GM12878 (cell line): ENCODE measurements at regions not wholly inside any gene's neighbourhood (a gene's known extent, or its start where the extent isn't known, plus 50 kb on each side); places are given as distances from the start of the nearest gene placed in this dataset.

Source experiments
- ATAC-seq: fragments of 200-7000 bp; cut with Tn5 transposase; 3 replicates; pipeline ENCODE4 v1.9.1; 2020; ENCODE audit warnings: mild to moderate bottlenecking, moderate library complexity
- BruUV-seq: library from RNA; stranded (reverse); fragments of 400-500 nt; replicated peaks from 2 replicates; lab custom pipeline; 2021; lab: Mats Ljungman, UMichigan
- CTCF ChIA-PET: fragments of 300-600 bp; sonication (Branson Sonifier 250); formaldehyde crosslinking; extraction: SDS; loops from one replicate; lab custom pipeline; 2021; ENCODE audit warnings: inconsistent platforms; lab: Yijun Ruan, JAX
- POLR2A ChIA-PET: fragments of 350-600 bp; formaldehyde crosslinking; extraction: SDS; loops from one replicate; lab custom pipeline; 2021; ENCODE audit warnings: inconsistent platforms; lab: Charles Lee
- RAD21 ChIA-PET: fragments of 300-600 bp; sonication (Branson Sonifier 250); formaldehyde crosslinking; loops from one replicate; lab custom pipeline; 2023; ENCODE audit warnings: antibody characterized with exemption; ENCODE audit not compliant: unreplicated experiment; lab: Charles Lee
- SMC1A ChIA-PET: fragments of 300-600 bp; sonication (Branson Sonifier 250); formaldehyde crosslinking; loops from one replicate; lab custom pipeline; 2023; ENCODE audit not compliant: unreplicated experiment, uncharacterized antibody; lab: Charles Lee
- DNase-seq: peaks from one replicate; pipeline ENCODE4 v3.0.0-alpha.2; 2011; ENCODE audit warnings: low read depth, low spot score
- FAIRE-seq: peaks from 3 replicates; lab custom pipeline; 2011; peaks lifted over from hg19 to GRCh38; lab: Jason Lieb, UNC
- H2AFZ ChIP-seq: 2 replicates; pipeline ENCODE4 v1.6.0; 2011; ENCODE audit warnings: low read depth, low read length, control low read depth; ENCODE audit not compliant: control insufficient read depth
- H3K27ac ChIP-seq: 2 replicates; pipeline ENCODE4 v1.5.1; 2011; ENCODE audit warnings: control low read depth; ENCODE audit not compliant: control insufficient read depth, insufficient read depth
- H3K27me3 ChIP-seq, 2 experiments: replicated peaks in 1 of 2; 2 replicates each; pipeline versions ENCODE4 v1.6.0 to v1.6.1; 2011; ENCODE audit warnings: low read length in 1 of 2; ENCODE audit not compliant: control insufficient read depth in 2 of 2, insufficient read depth in 2 of 2
- H3K36me3 ChIP-seq, 2 experiments: 2 replicates each; pipeline ENCODE4 v1.5.1; 2011; ENCODE audit warnings: low read length in 1 of 2; ENCODE audit not compliant: control insufficient read depth in 2 of 2, insufficient read depth in 2 of 2
- H3K4me1 ChIP-seq: 2 replicates; pipeline ENCODE4 v1.6.1; 2011; ENCODE audit warnings: mild to moderate bottlenecking, low read length, moderate library complexity, mixed read lengths; ENCODE audit not compliant: control insufficient read depth, insufficient read depth
- H3K4me2 ChIP-seq: 2 replicates; pipeline ENCODE4 v1.6.0; 2011; ENCODE audit warnings: control low read depth; ENCODE audit not compliant: control insufficient read depth, insufficient read depth
- H3K4me3 ChIP-seq: fragments of 200-600 bp; sonication (generic); 2 replicates; pipeline ENCODE4 v1.5.1; 2016
- H3K79me2 ChIP-seq: 2 replicates; pipeline ENCODE4 v1.6.0; 2011; ENCODE audit warnings: low read length; ENCODE audit not compliant: control insufficient read depth, insufficient read depth
- H3K9ac ChIP-seq: 2 replicates; pipeline ENCODE4 v1.8.0; 2011; ENCODE audit warnings: low read length, control low read depth, mixed read lengths; ENCODE audit not compliant: control insufficient read depth, insufficient read depth
- H3K9me3 ChIP-seq: replicated peaks from 3 replicates; pipeline ENCODE4 v1.5.1; 2011; ENCODE audit warnings: mild to moderate bottlenecking, low read length; ENCODE audit not compliant: control insufficient read depth, insufficient read depth
- H4K20me1 ChIP-seq: 2 replicates; pipeline ENCODE4 v1.6.0; 2011; ENCODE audit not compliant: control insufficient read depth, insufficient read depth
- BACH1 ChIP-seq: fragments of 450-650 bp; IDR thresholded peaks from 2 replicates; pipeline ENCODE4 v1.6.1; 2017; ENCODE audit warnings: mild to moderate bottlenecking, borderline replicate concordance
- BHLHE40 ChIP-seq, 2 experiments: fragments of 450-650 bp in 1 of 2; IDR thresholded peaks; 2 replicates each; pipeline ENCODE4 v1.6.1; 2011 to 2017; ENCODE audit warnings: low read depth in 2 of 2, borderline replicate concordance in 1 of 2, improper control_type of control experiment in 1 of 2, low read length in 1 of 2, mild to moderate bottlenecking in 1 of 2
- CEBPB ChIP-seq, 2 experiments: fragments of 150-350 bp in 1 of 2; IDR thresholded peaks; 2 replicates each; pipeline ENCODE4 v1.6.1; 2012 to 2014; ENCODE audit warnings: low read depth in 2 of 2, low read length in 2 of 2, borderline replicate concordance in 1 of 2, inconsistent platforms in 1 of 2
- CHD1 ChIP-seq: IDR thresholded peaks from 2 replicates; pipeline ENCODE4 v1.6.1; 2012; ENCODE audit warnings: low read depth, low read length, improper control_type of control experiment
- CHD4 ChIP-seq: fragments of 200-600 bp; sonication (generic); IDR thresholded peaks from 2 replicates; pipeline ENCODE4 v1.6.1; 2016; ENCODE audit warnings: mild to moderate bottlenecking
- IRF3 ChIP-seq: fragments of 450-650 bp; IDR thresholded peaks from 2 replicates; pipeline ENCODE4 v1.6.1; 2014; ENCODE audit warnings: mild to moderate bottlenecking
- JUNB ChIP-seq: IDR thresholded peaks from 2 replicates; pipeline ENCODE4 v1.6.1; 2016; ENCODE audit warnings: antibody characterized with exemption, mild to moderate bottlenecking
- MEF2A ChIP-seq: IDR thresholded peaks from 2 replicates; pipeline ENCODE4 v1.6.1; 2011; ENCODE audit warnings: low read depth, mild to moderate bottlenecking, low read length, moderate library complexity; ENCODE audit not compliant: insufficient read depth
- MXI1 ChIP-seq: fragments of 150-350 bp; IDR thresholded peaks from 2 replicates; pipeline ENCODE4 v1.6.1; 2011; ENCODE audit warnings: low read depth, mild to moderate bottlenecking, inconsistent platforms, low read length, improper control_type of control experiment
- NFXL1 ChIP-seq: fragments of 450-650 bp; IDR thresholded peaks from 2 replicates; pipeline ENCODE4 v1.6.1; 2017; ENCODE audit warnings: antibody characterized with exemption, mild to moderate bottlenecking, borderline replicate concordance
- NFYB ChIP-seq: IDR thresholded peaks from 2 replicates; pipeline ENCODE4 v1.6.1; 2011; ENCODE audit warnings: low read depth, mild to moderate bottlenecking, low read length, improper control_type of control experiment, moderate library complexity; ENCODE audit not compliant: insufficient read depth
- PKNOX1 ChIP-seq: fragments of 450-650 bp; IDR thresholded peaks from 2 replicates; pipeline ENCODE4 v1.6.1; 2016; ENCODE audit warnings: mild to moderate bottlenecking
- SMAD5 ChIP-seq: IDR thresholded peaks from 2 replicates; pipeline ENCODE4 v1.6.1; 2016; ENCODE audit warnings: antibody characterized with exemption, low read depth
- SPI1 ChIP-seq: IDR thresholded peaks from 2 replicates; pipeline ENCODE4 v1.6.1; 2011; ENCODE audit warnings: low read depth, mild to moderate bottlenecking, low read length, moderate library complexity, borderline replicate concordance; ENCODE audit not compliant: insufficient read depth
- SRF ChIP-seq, 2 experiments: IDR thresholded peaks; 2 replicates each; pipeline ENCODE4 v1.6.1; 2011; ENCODE audit warnings: low read depth in 2 of 2, low read length in 2 of 2, mild to moderate bottlenecking in 1 of 2, moderate library complexity in 1 of 2
- TBL1XR1 ChIP-seq: IDR thresholded peaks from 2 replicates; pipeline ENCODE4 v1.6.1; 2012; ENCODE audit warnings: low read depth, low read length, improper control_type of control experiment
- USF1 ChIP-seq: IDR thresholded peaks from 2 replicates; pipeline ENCODE4 v1.6.1; 2011; ENCODE audit warnings: borderline replicate concordance, low read depth, mild to moderate bottlenecking, moderate library complexity, mixed read lengths, low read length; ENCODE audit not compliant: insufficient read depth; ENCODE audit errors: extremely low read length
- ZNF217 ChIP-seq: fragments of 450-650 bp; IDR thresholded peaks from 2 replicates; pipeline ENCODE4 v1.6.1; 2017; ENCODE audit warnings: antibody characterized with exemption, mild to moderate bottlenecking
- WGBS: methylation state at CpG from one replicate; pipeline ENCODE4 v1.1.6; 2016; ENCODE audit warnings: low lambda C conversion rate; ENCODE audit not compliant: insufficient replicate concordance, insufficient coverage; ENCODE audit errors: missing lambda C conversion rate; 5-methylcytosine and 5-hydroxymethylcytosine counted together
- in situ Hi-C: fragments of 300-500 bp; cut with MboI; formaldehyde crosslinking; loops from 9 replicates; pipeline ENCODE4 v1.14.3; 2018; ENCODE audit warnings: mixed read lengths
- intact Hi-C: fragments of 100-400 bp; cut with micrococcal nuclease; formaldehyde crosslinking; loops from one replicate; pipeline ENCODE4 v1.14.2; 2022; ENCODE audit not compliant: unreplicated experiment

GRCh38 chr17:65385071-65385470 lies 176.4 kb downstream of the AXIN2 start:
- H3K9ac ChIP-seq, result no peak overlapping the region
- ChIA-PET POLR2A (no interaction called here), RAD21 (no interaction called here), CTCF (no interaction called here), SMC1A (no interaction called here)
- H3K9me3 ChIP-seq, result no peaks in the 10 kb centered on the region
- intact Hi-C loops (no loop called here), in situ Hi-C loops (no loop called here)
- H2AFZ ChIP-seq, result no peak overlapping the region
- no peaks in the 10 kb centered on the region for H3K4me1 ChIP-seq
- no peak for ATAC-seq
- no peak overlapping the region for H3K4me2 ChIP-seq
- no peak overlapping the region for H3K27ac ChIP-seq
- H3K4me3 ChIP-seq, result no peak overlapping the region
- no peak for TF ChIP-seq BHLHE40 (IDR thresholded peaks at IDR 0.05; ENCODE audit: borderline replicate concordance in 1 of 2, low read depth in 2 of 2, low read length in 1 of 2)
- no peak for TF ChIP-seq CHD4
- TF ChIP-seq BACH1, result no peak
- no peak for TF ChIP-seq CEBPB (IDR thresholded peaks at IDR 0.05; ENCODE audit: borderline replicate concordance in 1 of 2, low read depth in 2 of 2, low read length in 2 of 2)
- no peak for TF ChIP-seq MEF2A
- TF ChIP-seq CHD1, result no peak
- no peak for TF ChIP-seq ZNF217
- no peak for TF ChIP-seq MXI1
- no peak for TF ChIP-seq SMAD5
- no peak for TF ChIP-seq NFXL1
- no TSS peak for BruUV-seq
- DNase-seq, result no peak
- no peaks in the 10 kb centered on the region for H3K79me2 ChIP-seq
- H4K20me1 ChIP-seq, result no peaks in the 10 kb centered on the region
- FAIRE-seq, result no peak
- no peaks in the 10 kb centered on the region for H3K27me3 ChIP-seq
- no peaks in the 10 kb centered on the region for H3K36me3 ChIP-seq
- WGBS, result 30% methylated on average over 3 of the region's 3 CpGs

GRCh38 chr17:65381152-65381551 lies 180.3 kb downstream of the AXIN2 start:
- 23% methylated on average over 3 of the region's 3 CpGs for WGBS
- no peaks in the 10 kb centered on the region for H3K36me3 ChIP-seq
- DNase-seq, result no peak
- POLR2A ChIA-PET, result no interaction called here
- no peak for FAIRE-seq
- RAD21 ChIA-PET, result no interaction called here
- CTCF ChIA-PET, result no interaction called here
- SMC1A ChIA-PET, result no interaction called here
- H2AFZ ChIP-seq, result no peak overlapping the region
- in situ Hi-C loops (no loop called here), intact Hi-C loops (no loop called here)
- no peaks in the 10 kb centered on the region for H3K9me3 ChIP-seq
- ATAC-seq, result no peak
- H3K79me2 ChIP-seq, result no peaks in the 10 kb centered on the region
- no peaks in the 10 kb centered on the region for H3K27me3 ChIP-seq
- no peaks in the 10 kb centered on the region for H4K20me1 ChIP-seq
- no peak overlapping the region for H3K4me3 ChIP-seq
- H3K27ac ChIP-seq, result no peak overlapping the region
- H3K9ac ChIP-seq, result no peak overlapping the region
- H3K4me2 ChIP-seq, result no peak overlapping the region
- BruUV-seq, result no TSS peak
- no peaks in the 10 kb centered on the region for H3K4me1 ChIP-seq
- TF ChIP-seq USF1, result peak; percentile 33
- TF ChIP-seq TBL1XR1, result no peak
- TF ChIP-seq IRF3, result no peak
- TF ChIP-seq SRF (IDR thresholded peaks at IDR 0.05; ENCODE audit: low read depth in 2 of 2, low read length in 2 of 2), result no peak
- TF ChIP-seq JUNB, result no peak
- no peak for TF ChIP-seq PKNOX1
- peak; percentile 74 for TF ChIP-seq NFYB
- no peak for TF ChIP-seq SPI1
